Activated CD8-positive, alpha-beta T cell treated with anti-CD3 and anti-CD28 coated beads for 36 hours (primary cell): ENCODE measurements at regions not wholly inside any gene's neighbourhood (a gene's known extent, or its start where the extent isn't known, plus 50 kb on each side); places are given as distances from the start of the nearest gene placed in this dataset.

Experiments
- ATAC-seq: fragments of 200-7000 bp; cut with Tn5 transposase; one replicate; pipeline ENCODE4 v1.10.0; 2021; ENCODE audit warnings: mild to moderate bottlenecking, moderate library complexity
- CTCF ChIA-PET: fragments of 350-600 bp; sonication (Branson Sonifier 250); formaldehyde crosslinking; loops from one replicate; lab custom pipeline; 2021; ENCODE audit warnings: antibody characterized with exemption; lab: Charles Lee
- POLR2A ChIA-PET: fragments of 350-600 bp; sonication (Branson Sonifier 250); formaldehyde crosslinking; loops from one replicate; lab custom pipeline; 2021; ENCODE audit warnings: antibody characterized with exemption; lab: Charles Lee
- DNase-seq: peaks from one replicate; pipeline ENCODE4 v3.0.0-alpha.2; 2020
- H3K27ac Mint-ChIP-seq: one replicate; pipeline ENCODE4 v1.8.0; 2021; ENCODE audit warnings: mild to moderate bottlenecking, mixed read lengths
- H3K27me3 Mint-ChIP-seq: one replicate; pipeline ENCODE4 v1.8.0; 2021; ENCODE audit warnings: mixed read lengths
- H3K36me3 Mint-ChIP-seq: one replicate; pipeline ENCODE4 v1.8.0; 2021; ENCODE audit warnings: low read depth, mixed read lengths
- H3K4me1 Mint-ChIP-seq: one replicate; pipeline ENCODE4 v1.8.0; 2021; ENCODE audit warnings: low read depth, mixed read lengths
- H3K4me3 Mint-ChIP-seq: one replicate; pipeline ENCODE4 v1.8.0; 2021; ENCODE audit warnings: mild to moderate bottlenecking, moderate library complexity, mixed read lengths
- H3K9me3 Mint-ChIP-seq: one replicate; pipeline ENCODE4 v1.8.0; 2021; ENCODE audit warnings: mixed read lengths
- CTCF ChIP-seq: fragments of 200-600 bp; IDR thresholded peaks from one replicate; pipeline ENCODE4 v1.8.0; 2022; ENCODE audit warnings: antibody characterized with exemption, mild to moderate bottlenecking
- intact Hi-C: fragments of 100-400 bp; cut with micrococcal nuclease; formaldehyde crosslinking; loops from one replicate; pipeline ENCODE4 v1.10.0; 2022

- H3K27me3 Mint-ChIP-seq: no peaks in the 10 kb centered on the region
- CTCF ChIA-PET: no interaction called here
These were observed 86.1 kb upstream of the ADGRL2 start for GRCh38 chr1:81714636-81715035.

GRCh38 chr1:81712425-81712824, 88.3 kb upstream of the ADGRL2 start:
- Mint-ChIP-seq H3K27me3 (no peaks in the 10 kb centered on the region), H3K4me3 (no peak overlapping the region), H3K9me3 (no peaks in the 10 kb centered on the region), H3K4me1 (no peaks in the 10 kb centered on the region), H3K36me3 (no peaks in the 10 kb centered on the region), H3K27ac (no peak overlapping the region)
- DNase-seq (no peak), ATAC-seq (no peak)
- no peak for TF ChIP-seq CTCF
- POLR2A ChIA-PET: no interaction called here
- intact Hi-C loops: no loop called here
- CTCF ChIA-PET: no interaction called here

More at GRCh38 chr1:81714636-81715035, 86.1 kb upstream of the ADGRL2 start:
- H3K9me3 Mint-ChIP-seq: no peaks in the 10 kb centered on the region
- H3K4me1 Mint-ChIP-seq: no peaks in the 10 kb centered on the region
- no peak for TF ChIP-seq CTCF
- H3K27ac Mint-ChIP-seq: no peak overlapping the region
- DNase-seq: no peak
- no peak overlapping the region for H3K4me3 Mint-ChIP-seq
- no peaks in the 10 kb centered on the region for H3K36me3 Mint-ChIP-seq
- POLR2A ChIA-PET: interaction anchor here (0.6 kb wide), 1 partner anchor 176 kb away, joined by 3 read pairs; no protein-coding TSS in a partner anchor
- no peak for ATAC-seq
- intact Hi-C loops: no loop called here

- intact Hi-C loops: no loop called here
- no peaks in the 10 kb centered on the region for H3K4me1 Mint-ChIP-seq
- no peak overlapping the region for H3K4me3 Mint-ChIP-seq
- H3K36me3 Mint-ChIP-seq: no peaks in the 10 kb centered on the region
- CTCF ChIA-PET: no interaction called here
- DNase-seq (no peak), ATAC-seq (no peak)
- H3K27ac Mint-ChIP-seq: no peak overlapping the region
- H3K27me3 Mint-ChIP-seq: no peaks in the 10 kb centered on the region
- TF ChIP-seq CTCF: no peak
- POLR2A ChIA-PET: no interaction called here
- H3K9me3 Mint-ChIP-seq: no peaks in the 10 kb centered on the region
These were observed 89.9 kb upstream of the ADGRL2 start for GRCh38 chr1:81710857-81711256.

- Mint-ChIP-seq H3K27ac (no peak overlapping the region), H3K9me3 (peaks cover 4% of the 10 kb centered on the region), H3K36me3 (no peaks in the 10 kb centered on the region), H3K27me3 (no peaks in the 10 kb centered on the region), H3K4me1 (no peaks in the 10 kb centered on the region), H3K4me3 (no peak overlapping the region)
- intact Hi-C loops: no loop called here
- ATAC-seq (no peak), DNase-seq (no peak)
- TF ChIP-seq CTCF: no peak
- ChIA-PET POLR2A (no interaction called here), CTCF (no interaction called here)
These were observed 92.5 kb upstream of the ADGRL2 start for GRCh38 chr1:81708250-81708649.

GRCh38 chr1:81706650-81707435, 93.9 kb upstream of the ADGRL2 start:
- DNase-seq (no peak), ATAC-seq (no peak)
- Mint-ChIP-seq H3K9me3 (peaks cover 4% of the 10 kb centered on the region), H3K4me3 (no peak overlapping the region), H3K27me3 (no peaks in the 10 kb centered on the region), H3K27ac (no peak overlapping the region), H3K4me1 (no peaks in the 10 kb centered on the region), H3K36me3 (no peaks in the 10 kb centered on the region)
- ChIA-PET POLR2A (no interaction called here), CTCF (no interaction called here)
- intact Hi-C loops: no loop called here
- TF ChIP-seq CTCF: no peak
